Activated effector memory CD4-positive, alpha-beta T cell treated with Interleukin-2 at 50 U/mL for 16 hours (primary cell): ENCODE measurements at regions not wholly inside any gene's neighbourhood (a gene's known extent, or its start where the extent isn't known, plus 50 kb on each side); places are given as distances from the start of the nearest gene placed in this dataset.

Source experiments
- DNase-seq: peaks from one replicate; pipeline ENCODE4 v3.0.0-alpha.2; 2020

DNA sequence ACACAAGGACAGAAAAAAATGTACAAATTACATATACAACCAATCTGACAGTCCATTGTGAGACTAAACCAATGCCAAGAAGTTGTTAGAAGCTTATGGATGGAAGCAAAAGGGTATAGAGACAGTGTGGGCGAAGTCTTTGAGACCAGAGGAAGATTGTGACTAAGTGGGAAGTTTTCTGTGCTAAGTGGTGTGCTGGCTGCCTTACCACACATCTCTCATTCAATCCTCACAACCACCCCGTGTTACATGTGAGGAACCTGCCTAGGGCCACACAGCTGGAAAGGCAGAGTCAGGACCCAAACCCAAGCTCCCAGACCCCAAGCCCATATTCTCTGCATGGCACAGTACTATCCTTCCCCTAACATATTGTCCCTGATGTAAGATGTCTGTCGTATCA, 53.5 kb upstream of the DUSP10 start:
- DNase-seq = no peak

DNA sequence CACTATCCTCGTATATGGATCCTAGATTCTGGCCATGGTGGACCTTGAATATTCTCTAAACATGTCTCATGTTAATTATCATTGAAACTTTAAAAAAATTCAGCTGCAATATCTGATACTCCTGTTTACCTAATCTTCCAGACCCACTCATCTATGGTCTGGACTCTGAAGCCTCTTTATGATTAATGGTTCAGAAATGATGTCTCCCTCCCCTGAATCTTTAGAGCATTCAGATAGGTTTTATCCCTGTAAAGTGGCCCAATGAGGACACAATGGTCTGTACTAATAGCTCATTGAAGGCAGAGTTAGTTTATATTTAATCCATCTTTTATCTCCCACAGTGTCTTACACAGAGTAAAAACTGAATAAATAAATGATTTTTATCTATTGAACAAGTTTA, 53.0 kb upstream of the DUSP10 start:
- DNase-seq = no peak

DNA sequence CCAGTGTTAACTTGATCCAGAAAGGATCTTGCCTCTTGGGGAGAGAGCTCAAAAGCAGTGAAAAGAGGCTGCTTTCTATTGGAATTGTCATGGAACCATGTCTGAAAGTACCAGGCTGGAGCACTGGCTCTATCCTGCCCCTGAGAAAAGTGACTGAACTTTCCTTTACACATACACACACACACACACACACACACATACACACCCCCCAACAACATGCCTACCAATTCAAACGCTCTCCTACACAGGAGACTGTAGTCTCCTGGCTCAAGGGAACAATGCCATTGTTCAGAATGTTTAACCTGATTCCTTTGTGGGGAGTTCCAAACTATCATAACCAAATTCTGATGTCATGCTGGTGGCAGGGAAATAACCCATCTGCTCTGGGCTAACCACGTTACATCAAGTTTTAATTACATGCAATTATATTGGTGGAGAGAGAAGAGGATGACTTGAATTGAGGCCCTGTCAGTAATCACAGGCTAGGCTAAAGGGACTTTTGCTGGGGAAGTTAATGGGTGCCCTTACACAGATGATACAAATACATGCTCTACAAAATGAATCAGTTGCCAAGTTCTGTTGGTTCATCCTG, 52.3 kb upstream of the DUSP10 start:
- no peak for DNase-seq

DNA sequence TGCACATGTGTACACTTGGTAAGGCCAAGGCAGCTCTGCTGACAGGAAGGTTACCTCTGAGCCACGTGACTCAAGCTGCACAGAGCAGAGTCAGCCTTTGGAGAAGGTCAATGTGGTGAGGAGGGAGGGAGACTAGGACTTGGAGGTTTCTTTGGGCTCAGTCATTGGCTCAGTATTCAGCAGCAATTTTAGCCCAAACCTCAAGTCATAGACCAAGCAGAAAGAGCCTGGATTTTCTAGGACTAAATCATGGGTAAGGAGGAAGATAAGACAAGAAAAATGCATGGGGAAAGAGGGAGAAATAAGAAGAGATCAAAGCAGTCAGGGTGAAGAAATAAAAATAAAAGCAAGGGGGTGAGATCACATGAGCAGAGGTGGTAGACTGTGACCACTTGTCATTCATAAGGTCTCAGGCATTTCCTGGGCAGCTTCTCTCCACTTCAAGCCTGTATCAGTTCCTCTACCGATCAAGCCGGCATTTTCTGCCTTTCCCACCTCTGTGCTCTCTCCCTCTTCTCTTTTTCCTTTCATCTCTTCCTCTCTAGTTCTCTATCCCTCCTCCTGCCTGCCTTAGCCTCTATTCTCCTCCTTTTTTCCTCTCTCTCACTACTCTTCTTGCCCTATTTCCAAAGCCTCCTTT, 51.7 kb upstream of the DUSP10 start:
- no peak for DNase-seq

DNA sequence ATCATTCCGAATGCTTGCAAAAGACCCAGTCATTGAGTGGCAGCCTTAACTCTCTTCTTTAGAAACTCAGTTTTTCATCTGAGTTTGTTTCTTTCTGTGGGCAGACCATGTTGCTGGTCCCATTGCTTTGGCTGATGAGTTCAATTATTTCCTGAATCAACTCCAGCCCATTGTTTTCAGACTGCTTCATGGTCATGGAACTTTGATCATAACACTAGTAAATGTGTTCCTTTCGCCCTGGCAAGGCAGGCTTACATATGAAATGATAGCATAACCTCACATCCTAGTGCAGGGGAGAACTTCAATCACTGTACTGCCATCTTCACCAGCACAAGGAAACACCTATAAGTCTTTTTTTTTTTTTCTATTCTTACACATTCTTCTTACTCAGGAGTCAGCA, 50.0 kb upstream of the DUSP10 start:
- no peak for DNase-seq
